Panc1 (cell line): ENCODE measurements at regions not wholly inside any gene's neighbourhood (a gene's known extent, or its start where the extent isn't known, plus 50 kb on each side); places are given as distances from the start of the nearest gene placed in this dataset.

Source experiments
- ATAC-seq: fragments of 200-7000 bp; cut with Tn5 transposase; 2 replicates; pipeline ENCODE4 v1.9.1; 2020; ENCODE audit warnings: mild to moderate bottlenecking, moderate library complexity
- BruUV-seq: library from RNA; stranded (reverse); fragments of 400-500 nt; replicated peaks from 2 replicates; lab custom pipeline; 2021; lab: Mats Ljungman, UMichigan
- CTCF ChIA-PET: fragments of 300-600 bp; sonication (Branson Sonifier 250); formaldehyde crosslinking; loops from one replicate; lab custom pipeline; 2022; ENCODE audit warnings: antibody characterized with exemption; lab: Charles Lee
- POLR2A ChIA-PET: fragments of 300-600 bp; sonication (Branson Sonifier 250); formaldehyde crosslinking; loops from one replicate; lab custom pipeline; 2022; ENCODE audit warnings: antibody characterized with exemption; lab: Charles Lee
- DNase-seq: peaks from one replicate; pipeline ENCODE4 v3.0.0-alpha.2; 2010; ENCODE audit warnings: low read depth, low spot score
- H3K27ac ChIP-seq: 2 replicates; pipeline ENCODE4 v1.5.1; 2011; ENCODE audit warnings: mild to moderate bottlenecking, low read length, inconsistent platforms
- H3K27me3 ChIP-seq: fragments of 200-500 bp; sonication (Bioruptor generic); 2 replicates; pipeline ENCODE4 v1.6.0; 2014; ENCODE audit warnings: low read length, inconsistent platforms; ENCODE audit not compliant: control insufficient read depth, insufficient read depth
- H3K36me3 ChIP-seq: fragments of 200-500 bp; sonication (Bioruptor generic); 2 replicates; pipeline ENCODE4 v1.5.1; 2014; ENCODE audit warnings: inconsistent platforms, mild to moderate bottlenecking, low read length, moderate library complexity; ENCODE audit not compliant: control insufficient read depth, insufficient read depth
- H3K4me1 ChIP-seq: 2 replicates; pipeline ENCODE4 v1.5.1; 2011; ENCODE audit warnings: inconsistent platforms, mild to moderate bottlenecking, low read length, moderate library complexity; ENCODE audit not compliant: control insufficient read depth, insufficient read depth
- H3K4me3 ChIP-seq, 2 experiments: 2 replicates each; pipeline ENCODE4 v1.5.1; 2011 to 2012; ENCODE audit warnings: low read depth in 2 of 2, low read length in 2 of 2, mild to moderate bottlenecking in 2 of 2, inconsistent platforms in 1 of 2, moderate library complexity in 1 of 2
- H3K9me3 ChIP-seq: fragments of 200-500 bp; sonication (Bioruptor generic); 2 replicates; pipeline ENCODE4 v1.5.1; 2014; ENCODE audit warnings: low read depth, mild to moderate bottlenecking, inconsistent platforms, low read length, moderate library complexity; ENCODE audit not compliant: control insufficient read depth, insufficient read depth
- CTCF ChIP-seq: fragments of 450-650 bp; IDR thresholded peaks from 2 replicates; pipeline ENCODE4 v1.5.1; 2017; ENCODE audit warnings: mild to moderate bottlenecking
- POLR2AphosphoS5 ChIP-seq: IDR thresholded peaks from 2 replicates; pipeline ENCODE4 v1.6.1; 2012; ENCODE audit warnings: mild to moderate bottlenecking, low read depth, low read length, moderate library complexity
- REST ChIP-seq, 2 experiments: IDR thresholded peaks; 2 replicates each; pipeline ENCODE4 v1.6.1; 2011 to 2012; ENCODE audit warnings: low read depth in 2 of 2, control low read depth in 1 of 2, low read length in 1 of 2, mild to moderate bottlenecking in 1 of 2, moderate library complexity in 1 of 2; ENCODE audit not compliant: insufficient read depth in 1 of 2
- SIN3A ChIP-seq: IDR thresholded peaks from 2 replicates; pipeline ENCODE4 v1.6.1; 2012; ENCODE audit warnings: low read depth, mild to moderate bottlenecking, low read length, moderate library complexity, borderline replicate concordance; ENCODE audit not compliant: insufficient read depth
- TCF7L2 ChIP-seq: IDR thresholded peaks from 2 replicates; pipeline ENCODE4 v1.6.1; 2011; ENCODE audit warnings: mild to moderate bottlenecking, low read depth, low read length, inconsistent platforms
- in situ Hi-C: cut with HindIII; loops from 2 replicates; pipeline ENCODE4 v1.10.0; 2016; ENCODE audit warnings: low sequenced_read_pairs, low pct_unique_long_range_greater_than_20kb
- intact Hi-C: fragments of 100-400 bp; cut with micrococcal nuclease; formaldehyde crosslinking; loops from one replicate; pipeline ENCODE4 v1.10.0; 2022; ENCODE audit not compliant: unreplicated experiment

- POLR2A ChIA-PET: no interaction called here
- BruUV-seq: no TSS peak
- H3K4me3 ChIP-seq: no peak overlapping the region
- CTCF ChIA-PET: no interaction called here
- no peaks in the 10 kb centered on the region for H3K36me3 ChIP-seq
- no peak for TF ChIP-seq REST (IDR thresholded peaks at IDR 0.05; ENCODE audit: insufficient read depth in 1 of 2, low read depth in 2 of 2, low read length in 1 of 2)
- no peak for TF ChIP-seq TCF7L2
- TF ChIP-seq CTCF: no peak
- no peaks in the 10 kb centered on the region for H3K9me3 ChIP-seq
- H3K27me3 ChIP-seq: no peaks in the 10 kb centered on the region
- in situ Hi-C loops (no loop called here), intact Hi-C loops (no loop called here)
- H3K4me1 ChIP-seq: no peaks in the 10 kb centered on the region
- no peak for ATAC-seq
- no peak overlapping the region for H3K27ac ChIP-seq
- no peak for DNase-seq
These were observed 131.3 kb upstream of the ZEB1 start for GRCh38 chr10:31187607-31188210.

GRCh38 chr10:31188792-31189406, 130.1 kb upstream of the ZEB1 start:
- H3K36me3 ChIP-seq: no peaks in the 10 kb centered on the region
- TF ChIP-seq CTCF (no peak), SIN3A (no peak), POLR2AphosphoS5 (no peak), REST (IDR thresholded peaks at IDR 0.05; ENCODE audit: insufficient read depth in 1 of 2, low read depth in 2 of 2, low read length in 1 of 2) (no peak), TCF7L2 (no peak)
- no peaks in the 10 kb centered on the region for H3K27me3 ChIP-seq
- intact Hi-C loops: no loop called here
- CTCF ChIA-PET: no interaction called here
- no peaks in the 10 kb centered on the region for H3K9me3 ChIP-seq
- no peak for ATAC-seq
- no peak overlapping the region for H3K4me3 ChIP-seq
- H3K27ac ChIP-seq: no peak overlapping the region
- no TSS peak for BruUV-seq
- in situ Hi-C loops: no loop called here
- no peaks in the 10 kb centered on the region for H3K4me1 ChIP-seq
- POLR2A ChIA-PET: no interaction called here
- no peak for DNase-seq
